ENCODE measurements at regions not wholly inside any gene's neighbourhood (a gene's known extent, or its start where the extent isn't known, plus 50 kb on each side); places are given as distances from the start of the nearest gene placed in this dataset.

DNA sequence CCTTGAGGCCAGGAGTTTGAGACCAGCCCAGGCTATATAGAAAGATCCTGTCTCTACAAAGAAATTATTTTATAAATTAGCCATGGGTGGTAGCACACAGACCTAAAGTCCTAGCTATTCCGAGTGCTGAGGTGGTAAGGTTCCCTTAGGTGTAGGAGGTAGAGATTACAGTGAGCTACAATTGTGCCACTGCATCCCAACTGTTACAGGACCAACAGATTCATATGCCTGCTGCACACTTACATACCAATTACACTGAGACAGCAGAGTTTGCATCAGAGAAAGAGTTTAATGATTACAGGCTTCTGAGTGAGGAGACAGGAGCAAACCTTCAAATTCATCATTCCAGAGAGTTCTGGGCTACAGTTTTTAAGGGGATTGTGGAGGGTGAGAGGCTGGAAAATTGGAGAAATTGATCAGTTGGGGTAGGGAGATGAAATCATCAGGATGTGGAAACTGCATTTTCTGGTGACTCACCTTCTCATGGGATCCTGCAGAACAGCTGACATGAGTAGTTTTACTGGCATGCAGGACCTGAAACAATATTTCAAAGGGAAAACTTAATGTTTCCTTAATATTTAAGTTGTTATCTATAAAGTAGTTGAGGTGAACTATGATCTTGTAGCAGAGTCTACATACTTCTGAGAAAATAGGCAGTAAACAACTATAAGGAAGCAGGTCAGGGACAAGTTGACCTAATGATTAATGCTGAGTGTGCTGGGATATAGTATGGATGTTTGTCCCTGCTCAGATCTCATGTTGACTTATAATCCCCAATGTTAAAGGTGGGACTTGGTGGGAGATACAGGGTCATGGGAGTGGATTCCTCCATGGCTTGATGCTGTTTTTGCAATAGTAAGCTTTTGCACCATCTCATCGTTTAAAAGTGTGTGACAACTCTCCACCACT lies 54.7 kb downstream of the ANXA2R start:
- H3K27ac Mint-ChIP-seq, result no peak overlapping the region
- DNase-seq (ENCODE audit: low spot score), result no peak
- ChIA-PET POLR2A (no interaction called here), CTCF (no interaction called here)
- no peak for TF ChIP-seq TCF7 (CRISPR knock-in tag; IDR thresholded peaks at IDR 0.05; ENCODE audit: low read depth)
- TF ChIP-seq, protein P1, sequence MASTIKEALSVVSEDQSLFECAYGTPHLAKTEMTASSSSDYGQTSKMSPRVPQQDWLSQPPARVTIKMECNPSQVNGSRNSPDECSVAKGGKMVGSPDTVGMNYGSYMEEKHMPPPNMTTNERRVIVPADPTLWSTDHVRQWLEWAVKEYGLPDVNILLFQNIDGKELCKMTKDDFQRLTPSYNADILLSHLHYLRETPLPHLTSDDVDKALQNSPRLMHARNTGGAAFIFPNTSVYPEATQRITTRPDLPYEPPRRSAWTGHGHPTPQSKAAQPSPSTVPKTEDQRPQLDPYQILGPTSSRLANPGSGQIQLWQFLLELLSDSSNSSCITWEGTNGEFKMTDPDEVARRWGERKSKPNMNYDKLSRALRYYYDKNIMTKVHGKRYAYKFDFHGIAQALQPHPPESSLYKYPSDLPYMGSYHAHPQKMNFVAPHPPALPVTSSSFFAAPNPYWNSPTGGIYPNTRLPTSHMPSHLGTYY (CRISPR knock-in tag; IDR thresholded peaks at IDR 0.05), result no peak
- TF ChIP-seq, protein P2, sequence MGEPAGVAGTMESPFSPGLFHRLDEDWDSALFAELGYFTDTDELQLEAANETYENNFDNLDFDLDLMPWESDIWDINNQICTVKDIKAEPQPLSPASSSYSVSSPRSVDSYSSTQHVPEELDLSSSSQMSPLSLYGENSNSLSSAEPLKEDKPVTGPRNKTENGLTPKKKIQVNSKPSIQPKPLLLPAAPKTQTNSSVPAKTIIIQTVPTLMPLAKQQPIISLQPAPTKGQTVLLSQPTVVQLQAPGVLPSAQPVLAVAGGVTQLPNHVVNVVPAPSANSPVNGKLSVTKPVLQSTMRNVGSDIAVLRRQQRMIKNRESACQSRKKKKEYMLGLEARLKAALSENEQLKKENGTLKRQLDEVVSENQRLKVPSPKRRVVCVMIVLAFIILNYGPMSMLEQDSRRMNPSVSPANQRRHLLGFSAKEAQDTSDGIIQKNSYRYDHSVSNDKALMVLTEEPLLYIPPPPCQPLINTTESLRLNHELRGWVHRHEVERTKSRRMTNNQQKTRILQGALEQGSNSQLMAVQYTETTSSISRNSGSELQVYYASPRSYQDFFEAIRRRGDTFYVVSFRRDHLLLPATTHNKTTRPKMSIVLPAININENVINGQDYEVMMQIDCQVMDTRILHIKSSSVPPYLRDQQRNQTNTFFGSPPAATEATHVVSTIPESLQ (CRISPR knock-in tag; IDR thresholded peaks at IDR 0.05), result no peak
- TF ChIP-seq, protein P3, sequence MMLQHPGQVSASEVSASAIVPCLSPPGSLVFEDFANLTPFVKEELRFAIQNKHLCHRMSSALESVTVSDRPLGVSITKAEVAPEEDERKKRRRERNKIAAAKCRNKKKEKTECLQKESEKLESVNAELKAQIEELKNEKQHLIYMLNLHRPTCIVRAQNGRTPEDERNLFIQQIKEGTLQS (CRISPR knock-in tag; conservative IDR thresholded peaks at IDR 0.05), result no peak
- no peak for TF ChIP-seq FOXJ3 (CRISPR knock-in tag; IDR thresholded peaks at IDR 0.05; ENCODE audit: borderline replicate concordance)
- TF ChIP-seq RELA (CRISPR knock-in tag; IDR thresholded peaks at IDR 0.05; ENCODE audit: borderline replicate concordance), result no peak
- no peak for TF ChIP-seq CBFB (CRISPR knock-in tag; IDR thresholded peaks at IDR 0.05; ENCODE audit: low read depth)
- TF ChIP-seq ETV6 (CRISPR knock-in tag; IDR thresholded peaks at IDR 0.05), result no peak
- no peak for TF ChIP-seq SMAD3 (CRISPR knock-in tag; IDR thresholded peaks at IDR 0.05; ENCODE audit: borderline replicate concordance)
- no peak for TF ChIP-seq ZNF423 (CRISPR knock-in tag; IDR thresholded peaks at IDR 0.05)
- peaks cover 19% of the 10 kb centered on the region for H3K9me3 Mint-ChIP-seq
- no peak for ATAC-seq
- peaks cover 33% of the 10 kb centered on the region for H3K27me3 Mint-ChIP-seq (ENCODE audit: low read depth)
- no peak overlapping the region for H3K4me3 Mint-ChIP-seq
- no peaks in the 10 kb centered on the region for H3K4me1 Mint-ChIP-seq
- H3K36me3 Mint-ChIP-seq, result peaks cover 12% of the 10 kb centered on the region

DNA sequence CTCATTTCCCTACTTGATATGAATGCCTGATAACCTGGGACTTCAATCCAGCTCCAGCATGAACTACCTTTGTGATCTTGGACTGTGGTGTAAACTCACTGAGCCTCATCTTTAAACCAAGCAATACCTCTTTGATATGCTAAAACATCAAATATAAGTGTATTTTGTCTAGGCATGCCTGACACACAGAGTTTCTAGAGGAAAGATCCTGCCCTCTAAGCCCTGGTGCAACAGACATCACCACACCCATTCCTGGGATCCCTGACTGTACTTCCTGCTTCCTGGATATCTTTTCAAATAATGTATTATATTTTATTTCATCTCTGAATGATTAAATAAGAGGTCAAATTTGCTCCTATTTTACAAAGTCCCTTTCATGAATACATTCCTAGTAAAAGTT lies 55.8 kb downstream of the ANXA2R start:
- H3K36me3 Mint-ChIP-seq, result peaks cover 10% of the 10 kb centered on the region
- peaks cover 22% of the 10 kb centered on the region for H3K27me3 Mint-ChIP-seq (ENCODE audit: low read depth)
- CTCF ChIA-PET, result no interaction called here
- DNase-seq (ENCODE audit: low spot score) (no peak), ATAC-seq (no peak)
- TF ChIP-seq, protein P4, sequence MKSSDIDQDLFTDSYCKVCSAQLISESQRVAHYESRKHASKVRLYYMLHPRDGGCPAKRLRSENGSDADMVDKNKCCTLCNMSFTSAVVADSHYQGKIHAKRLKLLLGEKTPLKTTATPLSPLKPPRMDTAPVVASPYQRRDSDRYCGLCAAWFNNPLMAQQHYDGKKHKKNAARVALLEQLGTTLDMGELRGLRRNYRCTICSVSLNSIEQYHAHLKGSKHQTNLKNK (CRISPR knock-in tag; IDR thresholded peaks at IDR 0.05), result no peak
- TF ChIP-seq MXD4 (CRISPR knock-in tag; IDR thresholded peaks at IDR 0.05; ENCODE audit: borderline replicate concordance) (no peak), ZNF396 (CRISPR knock-in tag; IDR thresholded peaks at IDR 0.05; ENCODE audit: borderline replicate concordance) (no peak), OVOL2 (CRISPR knock-in tag; IDR thresholded peaks at IDR 0.05; ENCODE audit: borderline replicate concordance) (no peak)
- H3K4me1 Mint-ChIP-seq, result no peaks in the 10 kb centered on the region
- no peak overlapping the region for H3K4me3 Mint-ChIP-seq
- no peak overlapping the region for H3K27ac Mint-ChIP-seq
- POLR2A ChIA-PET, result no interaction called here
- peaks cover 13% of the 10 kb centered on the region for H3K9me3 Mint-ChIP-seq

DNA sequence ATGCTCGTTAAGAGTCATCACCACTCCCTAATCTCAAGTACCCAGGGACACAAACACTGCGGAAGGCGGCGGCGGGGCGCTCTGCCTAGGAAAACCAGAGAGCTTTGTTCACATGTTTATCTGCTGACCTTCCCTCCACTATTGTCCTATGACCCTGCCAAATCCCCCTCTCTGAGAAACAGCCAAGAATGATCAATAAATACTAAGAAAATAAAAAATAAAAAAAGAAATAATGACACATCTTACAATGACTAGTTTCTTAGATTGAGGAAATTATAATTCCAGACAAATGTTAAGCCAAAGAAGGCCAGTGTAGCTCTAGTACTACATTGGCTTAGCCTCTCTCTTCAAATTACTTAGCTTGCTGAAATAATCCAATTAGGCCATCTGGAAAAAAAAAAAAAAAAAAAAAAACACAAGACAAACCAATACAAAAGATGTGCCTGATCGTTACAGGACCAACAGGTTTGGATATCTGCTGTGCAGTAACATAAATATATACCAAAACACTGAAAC lies 58.0 kb downstream of the ANXA2R start:
- DNase-seq (ENCODE audit: low spot score) (no peak), ATAC-seq (no peak)
- ChIA-PET CTCF (interaction anchor here (0.6 to 1.2 kb wide), 3 partner anchors 11 to 43 kb away, joined by 3 to 6 read pairs (median 4); no protein-coding TSS in a partner anchor), POLR2A (interaction anchor here (0.7 kb wide), 1 partner anchor 1462 kb away, joined by 9 read pairs; no protein-coding TSS in a partner anchor)
- H3K36me3 Mint-ChIP-seq, result peaks cover 12% of the 10 kb centered on the region
- H3K4me1 Mint-ChIP-seq, result no peaks in the 10 kb centered on the region
- peaks cover 14% of the 10 kb centered on the region for H3K9me3 Mint-ChIP-seq
- H3K4me3 Mint-ChIP-seq, result no peak overlapping the region
- no peak overlapping the region for H3K27ac Mint-ChIP-seq
- peaks cover 11% of the 10 kb centered on the region for H3K27me3 Mint-ChIP-seq (ENCODE audit: low read depth)
- TF ChIP-seq ZNF138 (CRISPR knock-in tag; conservative IDR thresholded peaks at IDR 0.05), result no peak
- no peak for TF ChIP-seq RELA (CRISPR knock-in tag; IDR thresholded peaks at IDR 0.05; ENCODE audit: borderline replicate concordance)
- TF ChIP-seq, protein P5, sequence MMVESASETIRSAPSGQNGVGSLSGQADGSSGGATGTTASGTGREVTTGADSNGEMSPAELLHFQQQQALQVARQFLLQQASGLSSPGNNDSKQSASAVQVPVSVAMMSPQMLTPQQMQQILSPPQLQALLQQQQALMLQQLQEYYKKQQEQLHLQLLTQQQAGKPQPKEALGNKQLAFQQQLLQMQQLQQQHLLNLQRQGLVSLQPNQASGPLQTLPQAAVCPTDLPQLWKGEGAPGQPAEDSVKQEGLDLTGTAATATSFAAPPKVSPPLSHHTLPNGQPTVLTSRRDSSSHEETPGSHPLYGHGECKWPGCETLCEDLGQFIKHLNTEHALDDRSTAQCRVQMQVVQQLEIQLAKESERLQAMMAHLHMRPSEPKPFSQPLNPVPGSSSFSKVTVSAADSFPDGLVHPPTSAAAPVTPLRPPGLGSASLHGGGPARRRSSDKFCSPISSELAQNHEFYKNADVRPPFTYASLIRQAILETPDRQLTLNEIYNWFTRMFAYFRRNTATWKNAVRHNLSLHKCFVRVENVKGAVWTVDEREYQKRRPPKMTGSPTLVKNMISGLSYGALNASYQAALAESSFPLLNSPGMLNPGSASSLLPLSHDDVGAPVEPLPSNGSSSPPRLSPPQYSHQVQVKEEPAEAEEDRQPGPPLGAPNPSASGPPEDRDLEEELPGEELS (CRISPR knock-in tag; IDR thresholded peaks at IDR 0.05), result no peak
- TF ChIP-seq GTF2I (CRISPR knock-in tag; conservative IDR thresholded peaks at IDR 0.05), result no peak
- TF ChIP-seq, protein P1 (CRISPR knock-in tag; IDR thresholded peaks at IDR 0.05), result no peak
- TF ChIP-seq, protein P6, sequence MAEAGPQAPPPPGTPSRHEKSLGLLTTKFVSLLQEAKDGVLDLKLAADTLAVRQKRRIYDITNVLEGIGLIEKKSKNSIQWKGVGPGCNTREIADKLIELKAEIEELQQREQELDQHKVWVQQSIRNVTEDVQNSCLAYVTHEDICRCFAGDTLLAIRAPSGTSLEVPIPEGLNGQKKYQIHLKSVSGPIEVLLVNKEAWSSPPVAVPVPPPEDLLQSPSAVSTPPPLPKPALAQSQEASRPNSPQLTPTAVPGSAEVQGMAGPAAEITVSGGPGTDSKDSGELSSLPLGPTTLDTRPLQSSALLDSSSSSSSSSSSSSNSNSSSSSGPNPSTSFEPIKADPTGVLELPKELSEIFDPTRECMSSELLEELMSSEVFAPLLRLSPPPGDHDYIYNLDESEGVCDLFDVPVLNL (CRISPR knock-in tag; IDR thresholded peaks at IDR 0.05; ENCODE audit: borderline replicate concordance, low read depth), result no peak
- TF ChIP-seq ZNF121 (CRISPR knock-in tag; IDR thresholded peaks at IDR 0.05), result no peak
- no peak for TF ChIP-seq ZNF317 (CRISPR knock-in tag; IDR thresholded peaks at IDR 0.05; ENCODE audit: borderline replicate concordance, low read depth)
- TF ChIP-seq, protein P7, sequence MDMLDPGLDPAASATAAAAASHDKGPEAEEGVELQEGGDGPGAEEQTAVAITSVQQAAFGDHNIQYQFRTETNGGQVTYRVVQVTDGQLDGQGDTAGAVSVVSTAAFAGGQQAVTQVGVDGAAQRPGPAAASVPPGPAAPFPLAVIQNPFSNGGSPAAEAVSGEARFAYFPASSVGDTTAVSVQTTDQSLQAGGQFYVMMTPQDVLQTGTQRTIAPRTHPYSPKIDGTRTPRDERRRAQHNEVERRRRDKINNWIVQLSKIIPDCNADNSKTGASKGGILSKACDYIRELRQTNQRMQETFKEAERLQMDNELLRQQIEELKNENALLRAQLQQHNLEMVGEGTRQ (CRISPR knock-in tag; IDR thresholded peaks at IDR 0.05), result no peak

All from WTC11 (cell line).